ENCODE measurements at regions not wholly inside any gene's neighbourhood (a gene's known extent, or its start where the extent isn't known, plus 50 kb on each side); places are given as distances from the start of the nearest gene placed in this dataset.
A peak's percentile ranks its signal among the peaks of the same experiment; 100 is the strongest.

DNA sequence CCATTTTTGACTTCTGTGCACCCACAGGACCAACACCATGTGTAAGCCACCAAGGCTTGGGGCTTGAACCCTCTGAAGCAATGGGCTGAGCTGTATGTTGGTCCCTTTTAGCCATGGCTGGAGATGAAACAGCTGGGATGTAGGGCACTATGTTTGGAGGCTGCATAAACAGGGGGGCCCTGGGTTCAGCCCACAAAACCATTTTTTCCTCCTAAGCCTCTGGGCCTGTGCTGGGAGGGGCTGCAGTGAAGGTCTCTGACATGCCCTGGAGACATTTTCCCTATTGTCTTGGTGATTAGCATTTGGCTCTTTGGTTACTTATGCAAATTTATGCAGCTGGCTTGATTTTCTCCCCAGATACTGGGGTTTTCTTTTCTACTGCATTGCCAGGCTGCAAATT lies 144.9 kb downstream of the ZNF326 start (continued):
- TF ChIP-seq LRRFIP1 (CRISPR knock-in tag; conservative IDR thresholded peaks at IDR 0.05) = no peak
- TF ChIP-seq, protein P1, sequence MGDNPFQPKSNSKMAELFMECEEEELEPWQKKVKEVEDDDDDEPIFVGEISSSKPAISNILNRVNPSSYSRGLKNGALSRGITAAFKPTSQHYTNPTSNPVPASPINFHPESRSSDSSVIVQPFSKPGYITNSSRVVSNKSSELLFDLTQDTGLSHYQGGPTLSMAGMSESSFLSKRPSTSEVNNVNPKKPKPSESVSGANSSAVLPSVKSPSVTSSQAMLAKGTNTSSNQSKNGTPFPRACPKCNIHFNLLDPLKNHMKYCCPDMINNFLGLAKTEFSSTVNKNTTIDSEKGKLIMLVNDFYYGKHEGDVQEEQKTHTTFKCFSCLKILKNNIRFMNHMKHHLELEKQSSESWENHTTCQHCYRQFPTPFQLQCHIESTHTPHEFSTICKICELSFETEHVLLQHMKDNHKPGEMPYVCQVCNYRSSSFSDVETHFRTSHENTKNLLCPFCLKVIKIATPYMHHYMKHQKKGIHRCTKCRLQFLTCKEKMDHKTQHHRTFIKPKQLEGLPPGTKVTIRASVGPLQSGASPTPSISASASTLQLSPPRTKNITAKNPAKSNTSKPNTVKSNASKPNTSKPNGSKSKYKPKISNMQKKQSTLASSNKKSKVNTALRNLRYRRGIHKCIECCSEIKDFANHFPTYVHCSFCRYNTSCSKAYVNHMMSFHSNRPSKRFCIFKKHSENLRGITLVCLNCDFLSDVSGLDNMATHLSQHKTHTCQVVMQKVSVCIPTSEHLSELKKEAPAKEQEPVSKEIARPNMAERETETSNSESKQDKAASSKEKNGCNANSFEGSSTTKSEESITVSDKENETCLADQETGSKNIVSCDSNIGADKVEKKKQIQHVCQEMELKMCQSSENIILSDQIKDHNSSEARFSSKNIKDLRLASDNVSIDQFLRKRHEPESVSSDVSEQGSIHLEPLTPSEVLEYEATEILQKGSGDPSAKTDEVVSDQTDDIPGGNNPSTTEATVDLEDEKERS (CRISPR knock-in tag; IDR thresholded peaks at IDR 0.05) = no peak
- TF ChIP-seq, protein P2, sequence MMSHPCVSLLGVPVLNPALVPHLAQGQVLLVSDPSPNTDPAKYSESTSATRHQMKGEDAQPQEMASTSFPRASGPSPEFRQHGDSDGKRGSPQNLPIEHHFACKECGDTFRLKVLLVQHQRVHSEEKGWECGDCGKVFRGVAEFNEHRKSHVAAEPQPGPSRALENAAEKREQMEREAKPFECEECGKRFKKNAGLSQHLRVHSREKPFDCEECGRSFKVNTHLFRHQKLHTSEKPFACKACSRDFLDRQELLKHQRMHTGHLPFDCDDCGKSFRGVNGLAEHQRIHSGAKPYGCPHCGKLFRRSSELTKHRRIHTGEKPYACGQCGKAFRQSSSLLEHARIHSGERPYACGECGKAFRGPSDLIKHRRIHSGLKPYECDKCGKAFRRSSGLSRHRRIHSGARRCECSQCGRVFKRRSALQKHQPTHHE (CRISPR knock-in tag; IDR thresholded peaks at IDR 0.05; ENCODE audit: borderline replicate concordance) = no peak
- TF ChIP-seq ZNF234 (CRISPR knock-in tag; conservative IDR thresholded peaks at IDR 0.05) = no peak
- no peak for TF ChIP-seq BRD4 (CRISPR knock-in tag; IDR thresholded peaks at IDR 0.05)

DNA sequence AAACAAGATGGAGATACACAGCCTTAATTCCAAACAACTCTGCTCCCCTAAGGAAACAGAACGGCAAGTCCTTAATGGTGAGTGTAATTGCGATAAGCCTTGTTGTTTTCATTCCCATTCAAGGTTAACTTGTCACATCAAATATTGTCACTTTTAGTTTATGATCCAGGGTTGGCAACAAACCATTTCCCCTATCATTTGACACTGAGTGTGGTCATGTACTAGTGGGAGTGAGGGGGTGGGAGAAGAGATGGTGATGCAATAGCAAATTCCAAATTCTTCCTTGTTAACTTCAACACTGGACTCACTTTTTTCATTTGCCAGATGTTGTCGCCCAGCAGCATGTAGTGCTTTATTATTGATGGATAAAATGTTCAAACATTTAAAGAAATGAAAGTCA lies 140.4 kb downstream of the ZNF326 start:
- POLR2A ChIA-PET = no interaction called here
- DNase-seq (ENCODE audit: low spot score) (no peak), FAIRE-seq (no peak), ATAC-seq (no peak)
- CTCF ChIA-PET (ENCODE audit: low intra/inter-chr PET ratio, low total read pairs) = no interaction called here
- Histone ChIP-seq H3K79me2 (ENCODE audit: insufficient read depth, low read length) (no peaks in the 10 kb centered on the region), H3K4me3 (replicated peaks in 1 of 3; ENCODE audit: insufficient read depth in 1 of 3, low read depth in 2 of 3, low read length in 3 of 3) (no peak overlapping the region), H3K36me3 (replicated peaks in 1 of 2; ENCODE audit: control insufficient read depth in 1 of 2, insufficient read depth in 2 of 2, low read length in 2 of 2) (no peaks in the 10 kb centered on the region), H3K9ac (ENCODE audit: insufficient read depth, low read depth, low read length) (no peak overlapping the region), H4K20me1 (ENCODE audit: insufficient read depth, low read length) (no peaks in the 10 kb centered on the region), H3K4me1 (ENCODE audit: insufficient read depth, low read length) (no peaks in the 10 kb centered on the region), H2AFZ (ENCODE audit: low read length) (no peak overlapping the region), H3K27ac (ENCODE audit: extremely low read length, insufficient read depth, low read length) (no peak overlapping the region), H3K9me3 (ENCODE audit: low read length) (peaks cover 20% of the 10 kb centered on the region), H3K4me2 (ENCODE audit: low read depth, low read length) (no peak overlapping the region), H3K27me3 (ENCODE audit: control insufficient read depth in 1 of 2, insufficient read depth in 2 of 2, low read length in 2 of 2) (no peaks in the 10 kb centered on the region)
- intact Hi-C loops (cut with micrococcal nuclease; ENCODE audit: unreplicated experiment) = no loop called here
- TF ChIP-seq CEBPB (IDR thresholded peaks at IDR 0.05; ENCODE audit: borderline replicate concordance, low read depth, low read length) = peak; percentile 29; the same call in 1 of the 2 replicates
- no peak for TF ChIP-seq RARA (CRISPR knock-in tag; IDR thresholded peaks at IDR 0.05)
- no TSS peak for BruUV-seq (replicated peaks)
- in situ Hi-C loops (cut with HindIII; ENCODE audit: extremely low pct_ligation_motif_present, low pct_unique_long_range_greater_than_20kb) = no loop called here
- WGBS (ENCODE audit: low lambda C conversion rate) = 20% methylated on average over 3 of the region's 3 CpGs

All from HepG2 (cell line).